Medulla oblongata (tissue), 1 donor: ENCODE measurements at regions not wholly inside any gene's neighbourhood (a gene's known extent, or its start where the extent isn't known, plus 50 kb on each side); places are given as distances from the start of the nearest gene placed in this dataset.
A peak's percentile ranks its signal among the peaks of the same experiment; 100 is the strongest.
"Not testable (repeated sequence)": the region's sequence is repeated elsewhere in the genome, so short reads cannot be mapped to it uniquely, and the experiment has no call there.

Experiments used
- DNase-seq: peaks from one replicate; pipeline ENCODE4 v3.0.0-alpha.2; 2015; ENCODE audit errors: extremely low spot score

GRCh38 chr10:33617381-33618080 is 283.1 kb upstream of the NRP1 start:
- no peak for DNase-seq

GRCh38 chr10:33616956-33617355 is 282.5 kb upstream of the NRP1 start:
- DNase-seq: no peak

GRCh38 chr10:33612551-33612950 is 278.1 kb upstream of the NRP1 start:
- peak; percentile 57 for DNase-seq

- no peak for DNase-seq
These were observed 277.6 kb upstream of the NRP1 start for GRCh38 chr10:33612116-33612515.

GRCh38 chr10:33611423-33611822 is 277.0 kb upstream of the NRP1 start:
- DNase-seq: no peak

- DNase-seq: no peak
These were observed 275.1 kb upstream of the NRP1 start for GRCh38 chr10:33609546-33609945.

GRCh38 chr10:33602278-33602677 is 267.8 kb upstream of the NRP1 start:
- no peak for DNase-seq

GRCh38 chr10:33600381-33600780 is 265.9 kb upstream of the NRP1 start:
- DNase-seq: no peak

- no peak for DNase-seq
These were observed 262.0 kb upstream of the NRP1 start for GRCh38 chr10:33596422-33596821.

GRCh38 chr10:33594475-33594874 is 260.0 kb upstream of the NRP1 start:
- DNase-seq: no peak

GRCh38 chr10:33588974-33589600 is 254.6 kb upstream of the NRP1 start:
- DNase-seq: no peak

GRCh38 chr10:33584596-33584995 is 250.1 kb upstream of the NRP1 start:
- not testable (repeated sequence) for DNase-seq

- DNase-seq: no peak
These were observed 245.5 kb upstream of the NRP1 start for GRCh38 chr10:33579996-33580395.

- no peak for DNase-seq
These were observed 239.1 kb upstream of the NRP1 start for GRCh38 chr10:33573606-33574005.

- DNase-seq: no peak
These were observed 237.1 kb upstream of the NRP1 start for GRCh38 chr10:33571616-33572015.

- peak; percentile 81 for DNase-seq
These were observed 236.0 kb upstream of the NRP1 start for GRCh38 chr10:33570495-33570894.

- no peak for DNase-seq
These were observed 235.2 kb upstream of the NRP1 start for GRCh38 chr10:33569702-33570101.

GRCh38 chr10:33566426-33566825 is 232.0 kb upstream of the NRP1 start:
- peak; percentile 56 for DNase-seq

- DNase-seq: no peak
These were observed 231.5 kb upstream of the NRP1 start for GRCh38 chr10:33566001-33566400.

GRCh38 chr10:33565231-33565630 is 230.8 kb upstream of the NRP1 start:
- DNase-seq: no peak

- DNase-seq: no peak
These were observed 224.6 kb upstream of the NRP1 start for GRCh38 chr10:33559105-33559504.

GRCh38 chr10:33557313-33557712 is 222.8 kb upstream of the NRP1 start:
- DNase-seq: no peak

GRCh38 chr10:33556620-33557019 is 222.2 kb upstream of the NRP1 start:
- no peak for DNase-seq

- DNase-seq: no peak
These were observed 221.6 kb upstream of the NRP1 start for GRCh38 chr10:33556103-33556502.
